Activated CD4-positive, alpha-beta T cell treated with anti-CD3 and anti-CD28 coated beads for 24 hours (primary cell): ENCODE measurements at regions not wholly inside any gene's neighbourhood (a gene's known extent, or its start where the extent isn't known, plus 50 kb on each side); places are given as distances from the start of the nearest gene placed in this dataset.
"Not testable (repeated sequence)": the region's sequence is repeated elsewhere in the genome, so short reads cannot be mapped to it uniquely, and the experiment has no call there.

Source experiments
- DNase-seq, 2 donors: peaks; one replicate each; pipeline ENCODE4 v3.0.0-alpha.2; 2020; ENCODE audit warnings: low read depth in 2 of 2

DNA sequence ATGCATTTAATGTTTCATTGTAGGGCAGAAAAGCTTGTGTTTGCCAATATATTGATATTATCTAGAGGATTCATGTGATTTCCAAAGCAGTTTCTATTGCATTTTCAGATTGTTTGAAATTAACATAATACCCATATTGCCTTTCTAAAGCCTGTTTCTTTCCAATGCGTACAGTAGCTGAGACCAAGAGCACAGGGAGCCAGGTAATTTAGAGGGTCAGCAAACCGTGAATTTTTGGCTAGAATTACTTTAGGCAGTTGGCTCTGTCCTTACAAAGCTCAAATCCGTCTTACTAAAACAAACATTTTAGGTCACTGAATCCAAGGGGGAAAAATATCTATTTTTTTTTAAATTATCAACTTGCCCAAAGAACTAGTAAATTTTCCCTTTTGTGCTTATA lies 604.9 kb upstream of the ADARB2 start:
- no peak for DNase-seq

DNA sequence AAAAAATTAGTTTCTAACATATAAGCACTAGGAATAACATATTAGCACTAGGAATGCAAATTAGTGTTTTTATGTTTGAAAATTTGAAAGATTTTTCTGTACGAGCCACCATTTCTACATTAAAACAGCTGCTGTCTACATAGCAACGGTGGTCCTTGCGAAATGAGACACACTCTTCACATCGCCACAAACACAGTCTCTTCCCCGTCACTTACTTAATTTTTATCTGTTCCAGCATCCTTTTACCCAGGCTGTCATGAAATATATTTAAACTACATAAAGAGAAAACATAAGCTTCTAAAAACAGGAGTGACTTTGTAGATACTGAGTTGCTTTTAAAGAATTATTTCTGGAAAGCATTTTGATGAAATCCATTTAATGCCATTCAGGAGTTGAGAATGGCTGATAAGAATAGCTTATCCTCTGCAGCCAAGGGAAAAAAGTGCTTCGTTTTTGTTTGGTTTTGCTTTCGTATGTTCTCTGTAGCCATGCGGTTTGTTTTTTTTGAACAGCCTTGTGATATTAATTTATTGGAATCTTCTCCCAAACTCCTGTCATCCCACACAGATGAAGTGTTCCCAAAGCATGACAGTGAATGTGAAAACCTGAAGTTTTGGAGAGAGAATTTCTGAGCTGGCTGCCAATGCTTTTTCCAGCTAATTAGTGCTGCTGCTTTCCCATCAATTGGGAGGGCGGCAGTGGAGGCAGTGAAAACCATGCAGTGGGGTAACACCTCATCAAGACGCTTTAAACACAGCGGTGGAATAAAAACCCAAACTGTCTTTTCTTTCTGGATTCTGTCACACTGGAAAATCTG lies 603.7 kb upstream of the ADARB2 start:
- DNase-seq: no peak

DNA sequence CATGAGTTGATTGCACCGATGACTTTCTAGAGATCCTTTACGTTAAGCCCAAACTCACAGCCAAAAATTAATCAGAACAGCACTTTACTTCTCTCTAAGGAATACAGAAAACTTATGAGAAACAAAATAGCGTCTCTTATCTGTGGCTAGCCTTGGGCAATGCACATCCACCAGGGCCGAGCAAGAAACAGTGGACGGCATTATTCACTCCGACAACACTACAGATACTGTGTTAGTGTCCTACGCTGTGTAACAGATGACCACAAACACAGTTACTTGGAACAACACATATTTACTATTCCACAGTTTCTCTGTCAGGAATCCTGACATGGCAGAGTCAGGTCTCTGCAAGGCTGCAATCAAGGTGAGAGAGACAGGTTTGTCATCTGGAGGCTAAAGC lies 598.3 kb upstream of the ADARB2 start:
- no peak for DNase-seq

DNA sequence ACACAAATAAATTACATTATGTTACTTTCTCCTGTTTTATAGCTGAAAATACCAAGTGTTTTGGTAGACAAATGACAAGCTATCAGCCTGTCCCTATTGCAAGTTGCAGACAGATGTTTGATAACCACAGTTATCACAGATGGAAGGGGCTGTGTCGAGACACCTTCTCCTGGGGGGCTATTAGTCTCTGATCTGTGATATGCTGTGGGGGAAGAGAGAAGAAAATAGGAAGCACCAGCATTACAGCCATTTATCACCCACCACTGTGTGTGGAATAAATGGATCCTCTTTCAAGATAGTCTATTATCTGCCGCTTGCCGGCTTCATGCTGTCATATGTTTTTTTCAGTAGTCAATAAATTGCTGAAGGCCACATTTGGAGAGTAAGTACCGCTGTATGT lies 597.2 kb upstream of the ADARB2 start:
- no peak for DNase-seq

DNA sequence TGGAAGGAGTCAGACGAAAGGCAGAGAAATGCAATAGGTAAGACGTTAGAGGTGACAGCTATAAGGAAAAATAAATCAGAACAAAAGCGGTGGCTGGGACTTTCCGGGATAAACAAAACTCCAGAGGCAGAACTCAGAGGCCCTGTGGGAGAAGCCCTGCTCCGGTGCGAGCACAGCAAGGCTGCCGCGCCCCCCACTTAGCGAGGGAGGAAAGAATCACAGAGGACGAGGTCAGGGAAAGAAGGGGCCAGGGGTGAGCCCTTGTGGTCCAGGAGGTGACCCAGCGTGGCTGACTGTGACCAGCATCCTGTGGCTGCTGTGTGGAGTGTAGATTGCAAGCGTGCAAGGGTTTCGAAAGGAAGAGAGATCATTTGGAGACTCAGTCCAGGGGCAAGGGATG lies 591.8 kb upstream of the ADARB2 start:
- no peak for DNase-seq

DNA sequence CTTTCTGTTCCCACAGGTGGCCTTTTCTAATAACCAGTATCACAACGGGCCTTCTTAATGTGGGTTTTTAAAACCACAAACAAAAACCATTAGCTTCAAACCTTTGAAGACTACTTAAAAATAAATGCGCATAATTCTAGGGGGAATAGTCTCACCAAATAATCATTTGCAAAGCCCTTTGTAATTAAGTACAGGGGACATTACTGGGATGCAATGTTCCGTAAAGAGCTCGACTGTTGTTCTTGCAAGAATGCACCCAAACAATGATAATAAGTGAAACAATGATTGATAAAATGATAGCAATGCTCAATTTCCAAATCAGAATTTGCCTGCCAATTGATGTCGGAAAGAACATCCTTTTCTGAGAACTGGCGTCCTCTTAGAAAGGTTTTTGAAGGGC lies 589.1 kb upstream of the ADARB2 start:
- no peak for DNase-seq

DNA sequence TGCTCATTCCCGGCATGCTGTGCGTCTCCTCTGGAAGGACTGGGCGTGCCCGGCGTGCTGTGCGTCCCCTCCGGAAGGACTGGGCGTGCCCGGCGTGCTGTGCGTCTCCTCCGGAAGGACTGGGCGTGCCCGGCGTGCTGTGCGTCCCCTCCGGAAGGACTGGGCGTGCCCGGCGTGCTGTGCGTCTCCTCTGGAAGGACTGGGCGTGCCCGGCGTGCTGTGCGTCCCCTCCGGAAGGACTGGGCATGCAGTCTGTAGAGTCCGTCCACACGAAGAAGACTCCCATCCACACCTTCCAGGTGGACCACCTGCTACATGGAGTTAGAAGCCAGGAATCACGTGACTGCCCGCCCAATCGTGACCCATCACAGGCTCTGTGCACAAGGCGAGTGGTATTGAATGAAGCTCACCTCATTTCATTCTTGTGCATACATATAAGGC lies 577.7 kb upstream of the ADARB2 start:
- not testable (repeated sequence) for DNase-seq

DNA sequence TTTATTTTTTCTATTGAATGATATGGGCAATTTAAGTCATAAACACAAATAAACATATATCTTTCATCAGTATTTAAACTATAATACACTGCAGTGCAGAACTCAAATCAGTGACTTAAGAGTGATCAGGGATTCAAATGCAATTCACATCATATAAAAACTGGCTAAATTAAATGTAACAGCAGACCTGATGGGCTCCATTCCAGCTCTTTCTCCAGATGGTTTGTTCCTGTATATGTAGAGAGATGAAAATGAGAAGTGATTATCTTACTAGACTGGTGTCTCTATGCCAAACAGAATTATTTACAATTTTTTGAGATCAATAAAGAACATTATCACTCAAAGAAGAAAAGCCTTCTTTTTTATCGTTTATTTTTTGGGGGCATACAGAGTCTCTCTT lies 568.8 kb upstream of the ADARB2 start:
- no peak for DNase-seq

DNA sequence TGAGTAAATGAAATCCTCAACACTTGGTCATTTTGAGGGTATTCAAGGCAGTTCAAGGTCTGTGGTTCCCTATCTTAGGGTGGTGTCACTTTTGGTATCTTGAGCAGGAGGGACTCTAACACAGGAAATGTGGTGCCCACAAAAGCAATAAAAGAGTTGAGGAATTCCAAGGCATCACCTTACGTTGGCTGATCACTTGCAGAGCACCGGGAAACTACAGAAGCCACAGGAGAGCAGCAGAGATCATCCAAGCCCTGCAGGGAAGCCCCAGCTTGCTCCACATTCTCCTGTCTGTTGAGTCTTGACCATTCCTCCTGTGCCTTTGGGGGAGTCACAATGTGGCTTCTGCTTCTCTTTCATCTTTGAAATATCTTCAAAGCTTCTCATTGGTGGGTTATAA lies 565.8 kb upstream of the ADARB2 start:
- no peak for DNase-seq

DNA sequence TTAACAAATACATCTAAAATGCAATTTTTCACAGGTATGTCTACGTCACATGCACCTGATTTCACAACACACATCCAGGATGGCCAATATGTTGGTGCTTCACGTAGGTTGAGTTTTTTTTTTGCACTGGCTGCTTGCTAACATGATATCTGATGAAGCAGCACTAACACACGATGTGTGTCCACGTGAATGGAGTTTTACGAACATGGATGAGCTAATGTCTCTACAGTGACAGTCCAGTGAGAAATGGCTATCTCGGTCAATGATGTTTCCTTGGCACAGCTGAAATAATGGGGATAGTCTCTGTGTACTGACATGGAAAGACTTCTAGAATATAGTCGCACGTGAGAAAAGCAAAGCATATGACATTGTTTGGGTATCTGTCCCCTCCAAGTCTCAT lies 563.9 kb upstream of the ADARB2 start:
- DNase-seq: no peak

DNA sequence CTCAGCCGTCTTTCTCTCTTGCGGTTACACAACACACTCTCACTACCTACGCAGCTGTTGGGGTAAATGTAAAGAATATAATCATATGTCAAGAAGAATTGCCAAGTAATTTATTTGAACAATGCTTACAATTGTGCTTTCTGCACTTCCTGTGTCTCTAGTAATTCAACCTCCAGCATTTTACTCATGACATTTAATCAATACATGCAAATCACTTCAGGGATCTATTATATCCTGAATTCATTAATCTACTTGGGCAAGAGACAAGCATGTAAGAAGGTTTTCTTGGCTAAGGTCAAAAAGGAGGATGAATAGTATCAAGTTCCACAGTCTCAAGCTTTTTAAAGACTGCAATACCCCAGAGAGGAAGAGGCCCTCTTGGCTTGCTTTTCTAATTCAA lies 562.9 kb upstream of the ADARB2 start:
- DNase-seq: no peak

DNA sequence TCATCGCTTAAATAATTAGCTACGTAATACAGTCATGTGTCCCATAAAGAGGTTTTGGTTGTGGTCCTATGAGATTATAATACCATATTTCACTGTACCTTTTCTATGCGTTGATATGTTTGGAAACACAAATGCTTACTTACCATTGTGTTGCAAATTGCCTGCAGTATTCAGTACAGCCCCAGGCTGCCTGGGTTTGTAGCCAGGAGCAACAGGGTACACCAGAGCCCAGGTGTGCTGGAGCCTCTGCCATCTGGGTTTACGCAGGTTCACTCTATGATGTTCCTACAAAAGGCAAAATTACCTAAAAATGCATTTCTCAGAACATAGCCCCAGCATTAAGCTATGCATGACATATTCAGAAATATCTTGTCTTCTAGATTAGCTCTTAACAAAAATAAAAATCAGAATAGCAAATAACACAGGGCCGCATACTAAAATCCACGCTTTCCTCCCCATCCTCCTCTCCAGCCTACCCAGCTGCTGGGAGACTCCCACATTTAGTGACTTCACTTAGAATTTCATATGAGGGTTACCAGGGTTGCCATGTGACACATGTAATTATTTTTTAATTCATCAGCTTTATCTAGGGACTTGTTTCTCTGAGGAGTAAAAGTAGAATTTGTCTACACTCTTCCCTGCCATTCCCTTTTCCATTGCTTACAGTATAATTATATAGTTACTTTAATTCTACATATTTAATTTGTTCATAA lies 559.0 kb upstream of the ADARB2 start:
- DNase-seq: no peak

DNA sequence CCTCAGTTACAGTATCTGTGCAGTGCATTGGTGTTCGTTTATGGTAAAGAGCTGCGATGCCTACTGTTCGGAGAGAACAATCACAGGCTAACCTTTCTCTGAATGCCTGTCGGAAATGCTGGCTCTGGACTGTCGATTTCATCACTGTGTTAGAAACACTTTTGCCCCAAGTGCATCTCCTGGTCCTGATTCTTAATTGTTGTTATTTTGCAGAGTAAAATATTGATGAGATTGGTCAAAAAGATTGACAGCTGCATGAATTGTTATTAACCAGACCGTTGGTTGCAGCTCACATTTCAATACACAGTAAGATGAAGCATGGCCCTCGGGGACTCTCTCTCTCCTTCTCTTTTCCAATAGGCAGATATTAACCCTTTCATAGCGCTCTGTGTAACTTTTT lies 557.4 kb upstream of the ADARB2 start:
- DNase-seq: no peak

DNA sequence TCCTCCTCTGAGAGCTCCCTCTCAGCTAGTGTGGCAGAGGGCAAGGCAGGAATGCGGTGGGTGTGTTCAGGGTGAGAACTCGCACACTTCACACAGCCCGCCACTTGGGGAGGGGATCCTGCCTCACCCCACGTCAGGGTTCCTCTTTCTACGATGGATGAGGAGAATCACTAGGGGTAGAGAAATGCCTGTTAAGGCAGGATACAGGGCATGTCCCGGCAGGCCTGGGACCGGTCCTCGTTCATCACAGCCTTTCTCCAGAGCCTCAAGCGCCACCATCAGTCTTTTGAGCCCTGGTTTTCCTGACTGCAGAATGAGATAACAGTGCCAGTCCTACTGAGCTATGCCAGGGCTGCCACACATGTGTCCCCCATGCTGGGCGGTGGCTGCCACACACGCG lies 546.7 kb upstream of the ADARB2 start:
- no peak for DNase-seq

DNA sequence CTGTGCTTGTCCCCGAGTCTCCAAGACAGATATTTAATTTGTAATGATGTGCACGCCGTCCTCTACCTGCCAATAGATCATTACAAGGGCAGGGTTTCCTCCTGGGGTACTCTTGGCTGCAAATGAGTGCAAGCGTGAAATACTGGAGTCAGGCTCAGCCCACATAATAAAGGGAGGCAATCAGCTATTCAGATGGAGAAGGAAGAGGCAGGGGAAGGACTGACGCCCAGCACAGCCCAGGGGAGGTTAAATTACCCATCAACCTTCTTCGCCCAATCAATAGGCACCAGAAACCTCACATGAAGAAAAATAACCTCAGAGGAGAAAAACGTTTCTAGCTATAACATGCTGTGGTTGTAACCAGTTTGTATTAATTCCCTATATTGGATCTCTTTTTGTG lies 544.9 kb upstream of the ADARB2 start:
- DNase-seq: no peak

DNA sequence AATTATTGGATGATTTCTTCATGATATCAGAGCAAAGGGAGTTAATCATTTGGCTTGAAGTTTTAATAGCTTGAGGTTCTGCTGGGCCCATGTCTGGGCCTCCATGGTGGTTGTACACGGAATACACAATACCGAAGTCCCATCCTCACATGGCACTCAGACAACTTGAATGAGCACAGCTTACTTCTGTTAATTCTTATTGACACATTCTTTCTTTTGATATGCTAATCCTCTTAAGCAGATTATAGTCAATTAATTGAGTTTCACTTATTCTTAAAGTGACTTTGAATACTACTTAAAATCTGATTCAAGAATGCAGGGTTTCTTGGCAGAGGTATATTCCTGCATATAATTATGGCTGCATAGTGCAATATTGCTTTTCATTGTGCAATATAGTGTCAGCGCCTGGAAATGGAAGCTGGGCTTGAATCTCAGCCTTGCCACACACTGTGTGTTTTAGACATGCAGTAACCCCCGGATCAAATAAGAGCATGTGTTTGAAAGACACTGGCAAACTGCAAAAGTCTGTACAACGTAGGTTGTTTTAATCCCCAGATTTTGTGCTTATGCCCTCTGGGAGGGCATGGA lies 543.5 kb upstream of the ADARB2 start:
- DNase-seq: no peak

DNA sequence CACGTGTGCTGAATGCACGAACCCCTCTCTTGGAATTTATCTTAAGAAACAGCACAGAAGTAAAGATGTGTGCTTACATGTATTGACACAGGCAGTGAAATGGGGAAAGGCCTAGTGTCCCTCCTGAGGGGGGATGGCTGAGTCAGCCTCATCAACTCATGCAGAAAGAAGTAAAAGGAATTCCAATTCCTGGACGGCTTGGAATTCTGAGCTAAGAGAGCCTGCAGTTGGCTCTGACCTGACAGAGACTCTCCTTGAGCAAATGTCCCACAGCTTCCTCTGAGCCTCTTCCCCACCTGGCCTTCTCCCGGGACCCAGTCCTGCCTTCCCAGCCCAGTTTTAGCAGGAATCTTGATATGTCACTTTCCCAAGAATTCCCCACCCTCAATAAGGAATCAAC lies 542.4 kb upstream of the ADARB2 start:
- DNase-seq: no peak

DNA sequence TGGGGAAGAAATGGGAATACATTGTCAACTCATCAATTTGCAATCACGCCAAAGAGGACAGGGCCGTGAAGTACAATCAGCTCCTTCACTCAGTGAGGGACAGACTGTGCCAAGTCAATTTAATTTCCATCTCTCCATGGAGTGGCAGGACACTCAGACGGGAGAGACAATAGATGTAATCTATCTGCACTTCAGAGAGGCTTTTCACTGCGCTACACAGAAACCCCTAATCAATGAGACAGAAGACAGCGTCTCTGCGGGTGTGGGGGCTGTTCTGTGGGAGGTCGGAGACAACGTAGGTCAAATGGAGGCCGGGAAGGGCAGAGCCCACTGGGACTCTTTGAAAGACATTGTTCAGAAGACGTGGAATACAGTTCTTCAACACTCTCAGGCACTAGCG lies 541.0 kb upstream of the ADARB2 start:
- no peak for DNase-seq

DNA sequence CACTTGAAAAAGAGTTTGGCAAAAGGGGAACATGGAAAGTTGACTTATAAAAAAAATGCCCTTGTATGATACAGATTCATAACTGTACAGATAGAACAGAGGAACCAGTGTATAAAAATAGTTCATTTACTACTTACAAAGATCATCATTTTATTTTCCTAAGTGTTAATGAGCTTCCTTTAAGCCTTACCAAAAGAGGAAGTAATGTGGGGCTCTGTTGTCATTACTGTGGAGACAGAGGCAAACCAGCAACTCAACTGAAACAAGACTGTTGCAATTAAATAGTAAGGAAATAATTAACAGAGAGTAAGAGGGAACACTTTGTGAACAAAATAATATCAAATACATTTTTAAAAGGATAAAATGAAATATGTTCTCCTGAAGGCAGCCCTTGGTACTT lies 526.2 kb upstream of the ADARB2 start:
- no peak for DNase-seq

DNA sequence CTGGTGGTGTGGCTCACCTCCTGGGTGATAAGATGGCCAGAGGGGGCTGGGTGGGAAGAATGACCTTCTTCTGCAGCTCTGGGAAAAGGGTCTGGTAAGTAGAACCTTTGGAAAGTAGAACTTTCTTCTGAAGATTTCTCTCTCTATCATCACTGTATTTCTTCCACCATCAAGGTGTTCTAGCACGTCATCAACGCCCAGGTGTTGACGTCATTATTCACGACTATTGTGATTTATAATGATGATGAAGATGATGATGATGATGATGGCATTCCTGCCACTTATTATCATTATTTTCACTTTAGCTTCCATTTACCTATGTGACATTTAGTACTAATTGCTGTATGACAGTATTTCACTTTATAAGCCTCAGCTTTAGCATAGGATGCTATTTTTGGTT lies 525.6 kb upstream of the ADARB2 start:
- DNase-seq: no peak

DNA sequence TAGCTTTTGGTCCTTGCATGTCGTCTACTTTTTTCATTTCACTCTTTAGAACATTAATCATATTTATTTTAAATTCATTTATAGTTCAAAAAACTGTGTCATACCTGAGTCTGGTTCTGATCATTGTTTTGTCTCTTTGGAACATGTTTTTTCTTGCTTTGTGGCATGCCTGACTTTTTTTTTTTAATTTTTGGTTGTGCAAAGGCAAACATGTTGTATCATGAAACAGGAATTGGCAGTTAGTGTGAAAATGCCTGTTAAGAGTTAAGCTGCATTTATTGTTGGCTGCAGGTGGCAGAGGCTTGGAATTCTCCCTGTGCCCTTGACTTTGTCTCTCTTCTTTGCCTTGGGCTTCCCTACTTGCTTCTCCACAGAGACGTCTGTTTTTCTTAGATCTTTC lies 525.0 kb upstream of the ADARB2 start:
- no peak for DNase-seq

DNA sequence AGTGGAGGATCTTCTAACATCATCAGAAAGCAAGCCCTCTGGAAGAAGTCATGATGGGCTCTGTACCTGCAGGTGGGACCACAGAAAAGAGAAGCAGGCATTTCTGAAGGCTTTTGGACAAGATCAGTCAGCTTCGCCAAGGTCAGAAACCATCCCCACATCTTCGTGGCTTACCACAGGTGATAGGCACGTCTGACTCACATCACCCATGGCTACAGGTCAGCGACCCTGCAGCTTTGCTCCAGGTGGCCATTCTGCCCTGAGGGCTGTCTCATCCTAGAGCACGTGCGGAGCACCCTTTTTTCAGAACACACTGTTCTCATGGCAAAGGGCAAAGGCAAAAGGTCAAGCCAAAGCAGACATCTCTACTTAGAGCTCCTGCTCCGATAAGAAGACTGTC lies 518.9 kb upstream of the ADARB2 start:
- DNase-seq: no peak

DNA sequence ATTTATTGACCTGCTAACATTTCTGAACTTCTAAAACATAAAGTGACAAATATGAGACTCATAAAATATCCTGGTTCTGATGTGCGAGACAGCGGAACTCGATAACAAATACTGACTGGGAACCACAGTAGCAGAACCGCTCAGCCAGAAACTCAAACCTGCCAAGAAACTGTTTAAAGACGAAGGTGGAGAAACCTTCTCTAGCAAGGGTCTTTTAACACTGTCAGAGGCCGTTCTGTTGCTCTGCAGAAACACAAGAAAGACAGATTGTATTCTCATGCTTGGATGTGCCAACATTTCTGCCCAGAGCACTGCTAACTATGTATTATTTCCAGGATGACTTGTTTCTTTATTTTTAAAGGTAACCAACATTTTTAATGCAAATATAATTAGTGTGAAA lies 514.8 kb upstream of the ADARB2 start:
- no peak for DNase-seq
